ENCODE measurements at regions not wholly inside any gene's neighbourhood (a gene's known extent, or its start where the extent isn't known, plus 50 kb on each side); places are given as distances from the start of the nearest gene placed in this dataset.
"Not testable (repeated sequence)": the region's sequence is repeated elsewhere in the genome, so short reads cannot be mapped to it uniquely, and the experiment has no call there.

DNA sequence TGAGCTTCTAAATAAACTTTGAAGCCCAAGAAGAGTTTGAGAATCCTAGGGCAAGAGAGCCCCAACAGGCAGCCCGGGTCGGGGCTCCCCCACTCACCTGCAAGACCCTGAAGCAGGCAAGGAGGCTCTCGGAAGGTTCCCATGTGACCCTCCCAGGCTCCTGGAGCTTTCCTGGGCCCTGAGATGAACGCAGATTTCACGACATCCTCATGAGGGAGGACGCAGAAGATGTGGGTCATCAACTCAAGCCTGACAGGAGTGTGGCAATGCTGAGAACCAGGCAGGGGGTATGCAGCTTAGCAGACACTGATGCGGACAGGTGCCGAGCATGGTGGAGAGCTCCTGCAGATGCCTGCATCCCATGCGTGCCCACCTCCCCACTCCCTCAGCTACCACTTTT is 184.5 kb upstream of the SLC24A3 start:
- DNase-seq = no peak

DNA sequence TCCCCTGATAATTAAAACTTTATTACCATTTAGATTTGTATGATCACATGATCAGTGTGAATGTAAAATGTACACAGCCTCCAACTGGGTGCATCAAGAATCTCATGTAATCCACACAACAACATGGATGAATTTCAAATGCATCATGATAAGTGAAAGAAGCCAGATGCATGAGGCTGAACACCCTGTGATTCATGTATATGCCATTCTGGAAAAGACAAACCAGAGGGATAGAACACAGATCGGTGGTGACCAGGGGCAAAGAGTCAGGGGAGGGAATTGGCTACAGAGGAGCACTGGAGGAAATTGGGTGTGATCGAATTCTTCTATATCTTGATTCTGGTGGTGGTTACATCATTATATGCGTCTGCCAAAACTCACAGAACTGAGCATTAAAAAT is 170.7 kb upstream of the SLC24A3 start:
- no peak for DNase-seq

DNA sequence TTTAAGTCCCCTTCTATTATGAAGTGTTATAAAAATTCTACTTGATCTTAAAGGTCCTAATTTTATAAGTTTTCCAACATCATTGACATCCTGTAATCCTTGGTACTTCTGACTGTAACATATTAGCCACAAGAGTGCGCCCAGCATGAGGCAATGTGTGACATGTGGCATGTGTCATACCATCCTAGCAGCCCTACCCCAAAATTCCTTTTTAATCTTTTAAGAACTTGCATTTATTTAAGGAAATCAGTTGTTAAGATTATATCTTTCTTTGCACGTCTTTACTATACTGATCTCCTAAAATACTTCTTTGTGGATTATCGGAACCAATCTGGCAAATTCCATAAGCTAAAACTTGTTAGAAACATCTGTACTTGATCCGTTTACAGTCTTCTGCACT is 167.1 kb upstream of the SLC24A3 start:
- DNase-seq = no peak

- no peak for DNase-seq
These were observed 165.1 kb upstream of the SLC24A3 start for GRCh38 chr20:19047040-19047950.

- no peak for DNase-seq
These were observed 164.5 kb upstream of the SLC24A3 start for GRCh38 chr20:19047951-19048296.

GRCh38 chr20:19048995-19049501 is 163.4 kb upstream of the SLC24A3 start:
- no peak for DNase-seq

GRCh38 chr20:19049514-19049913 is 162.9 kb upstream of the SLC24A3 start:
- no peak for DNase-seq

DNA sequence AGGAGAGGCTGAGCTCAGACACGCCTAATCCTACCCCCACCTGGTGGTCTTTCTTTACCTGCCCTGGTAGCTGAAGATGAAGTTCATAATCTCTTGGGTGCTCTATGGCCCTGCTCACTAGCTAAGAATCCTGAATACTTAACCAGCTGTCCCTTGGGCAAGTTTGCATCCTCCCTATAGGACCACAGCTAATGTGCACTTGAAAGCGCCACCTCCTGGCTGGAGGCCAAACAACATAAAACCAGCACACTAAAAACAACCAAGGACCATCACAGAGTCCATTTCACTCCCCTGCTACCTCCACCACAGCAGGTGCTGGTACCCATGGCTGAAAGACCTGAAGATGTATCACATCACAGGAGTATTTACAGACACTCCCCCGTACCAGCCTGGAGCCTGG is 155.5 kb upstream of the SLC24A3 start:
- DNase-seq = no peak

DNA sequence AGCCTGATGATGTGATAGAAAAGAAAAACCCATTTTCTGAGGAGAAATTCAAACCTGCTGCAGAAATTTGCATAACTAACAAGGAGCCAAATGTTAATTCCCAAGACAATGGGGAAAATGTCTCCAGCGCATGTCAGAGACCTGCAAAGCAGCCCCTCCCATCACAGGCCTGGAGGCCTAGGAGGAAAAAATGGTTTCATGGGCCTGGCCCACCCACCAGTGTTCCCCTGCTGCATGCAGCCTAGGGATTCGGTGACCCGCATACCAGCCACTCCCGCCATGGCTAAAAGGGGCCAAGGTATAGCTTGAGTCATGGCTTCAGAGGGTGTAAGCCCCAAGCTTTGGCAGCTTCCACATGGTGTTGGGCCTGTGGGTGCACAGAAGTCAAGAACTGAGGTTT is 147.7 kb upstream of the SLC24A3 start:
- DNase-seq = not testable (repeated sequence)

GRCh38 chr20:19067986-19068385 is 144.5 kb upstream of the SLC24A3 start:
- no peak for DNase-seq

DNA sequence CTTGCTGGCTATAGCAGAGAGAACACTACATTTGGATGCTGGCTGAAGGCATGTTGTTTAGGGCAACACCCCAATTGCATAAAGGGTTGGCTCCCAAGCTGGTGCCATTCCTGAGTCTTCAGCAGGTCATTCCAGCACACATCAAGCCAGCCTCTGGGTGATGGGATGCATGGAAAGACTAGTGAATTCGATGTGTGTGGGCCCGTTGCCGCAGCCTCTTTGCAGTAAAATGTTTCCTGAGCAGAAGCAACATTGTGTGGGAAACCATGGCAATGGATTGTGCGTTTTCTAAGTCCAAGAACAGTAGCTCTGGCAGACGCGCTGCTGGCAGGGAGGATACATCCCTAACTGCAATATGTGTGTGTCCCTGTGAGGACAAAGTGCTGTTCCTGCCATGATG is 142.4 kb upstream of the SLC24A3 start:
- DNase-seq = no peak

DNA sequence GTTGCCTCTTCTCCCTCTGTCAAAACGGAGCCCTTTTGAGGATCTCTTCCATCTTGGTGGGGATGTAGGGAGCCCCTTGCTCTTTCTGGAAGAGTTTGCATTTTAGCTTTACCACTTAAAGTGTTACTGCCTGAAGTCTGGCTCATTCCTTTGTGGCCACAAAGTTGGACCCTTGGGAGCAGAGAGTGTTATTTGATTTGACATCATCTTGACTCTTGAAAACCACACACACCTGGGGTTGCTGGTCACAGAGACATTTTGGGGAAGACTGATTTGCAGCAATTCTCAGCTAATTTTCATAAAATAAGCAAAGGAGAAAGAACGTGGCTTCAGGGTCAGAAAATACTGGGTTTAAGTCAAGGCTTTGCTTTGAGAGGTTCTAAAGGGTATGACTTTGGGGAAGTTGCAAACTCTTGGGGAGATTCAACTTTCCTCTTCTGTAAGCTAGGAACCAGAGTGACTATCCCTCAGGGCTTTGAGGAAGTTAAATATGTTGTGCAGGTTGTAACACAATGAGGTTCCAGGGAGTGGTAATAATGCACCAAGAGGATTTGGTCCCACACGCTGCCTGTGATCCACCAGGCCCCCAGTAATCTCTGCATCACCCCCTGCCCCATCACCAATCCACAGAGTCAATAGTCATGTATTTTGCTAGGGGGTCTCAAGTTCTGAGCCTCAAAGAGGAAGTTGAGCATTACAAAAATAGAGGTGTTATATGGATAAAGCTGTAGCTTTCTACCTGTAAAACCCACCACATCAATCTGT is 141.6 kb upstream of the SLC24A3 start:
- no peak for DNase-seq

GRCh38 chr20:19071446-19071725 is 141.1 kb upstream of the SLC24A3 start:
- DNase-seq = no peak

- no peak for DNase-seq
These were observed 140.4 kb upstream of the SLC24A3 start for GRCh38 chr20:19071902-19072498.

- DNase-seq = no peak
These were observed 139.5 kb upstream of the SLC24A3 start for GRCh38 chr20:19072988-19073387.

DNA sequence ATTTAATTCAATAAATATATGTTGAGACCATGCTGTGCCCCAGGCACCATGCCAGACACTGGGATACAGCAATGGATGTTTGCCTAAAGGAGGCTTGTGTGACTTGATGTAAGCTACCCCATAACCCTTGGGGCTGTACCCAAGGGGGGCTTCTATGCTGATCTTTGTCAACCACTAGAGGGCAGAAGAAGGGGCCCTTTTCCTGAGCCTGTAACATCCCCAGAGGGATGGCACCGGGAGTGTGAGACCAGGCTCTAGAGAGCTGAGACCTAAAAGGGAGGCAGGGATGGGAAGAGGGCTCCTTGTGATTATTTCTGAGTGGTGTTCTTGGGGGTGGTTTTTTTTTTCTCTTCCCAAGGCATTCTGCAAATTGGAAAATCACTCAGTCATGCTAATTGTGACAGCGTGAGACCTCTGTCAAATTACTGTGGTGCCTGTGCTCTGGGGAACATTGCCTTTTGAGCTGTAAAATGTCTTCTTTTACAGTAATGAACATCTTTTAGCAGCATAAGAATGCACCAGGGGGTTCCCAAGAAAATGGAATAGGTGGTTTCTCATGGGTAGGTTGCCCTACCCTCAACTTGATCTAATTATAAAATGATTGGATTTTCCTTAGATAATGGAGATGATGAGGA is 138.7 kb upstream of the SLC24A3 start:
- no peak for DNase-seq

- DNase-seq = no peak
These were observed 138.1 kb upstream of the SLC24A3 start for GRCh38 chr20:19074356-19074755.

- DNase-seq = peak in 1 of 2 experiments; percentile 4
These were observed 137.5 kb upstream of the SLC24A3 start for GRCh38 chr20:19074828-19075516.

DNA sequence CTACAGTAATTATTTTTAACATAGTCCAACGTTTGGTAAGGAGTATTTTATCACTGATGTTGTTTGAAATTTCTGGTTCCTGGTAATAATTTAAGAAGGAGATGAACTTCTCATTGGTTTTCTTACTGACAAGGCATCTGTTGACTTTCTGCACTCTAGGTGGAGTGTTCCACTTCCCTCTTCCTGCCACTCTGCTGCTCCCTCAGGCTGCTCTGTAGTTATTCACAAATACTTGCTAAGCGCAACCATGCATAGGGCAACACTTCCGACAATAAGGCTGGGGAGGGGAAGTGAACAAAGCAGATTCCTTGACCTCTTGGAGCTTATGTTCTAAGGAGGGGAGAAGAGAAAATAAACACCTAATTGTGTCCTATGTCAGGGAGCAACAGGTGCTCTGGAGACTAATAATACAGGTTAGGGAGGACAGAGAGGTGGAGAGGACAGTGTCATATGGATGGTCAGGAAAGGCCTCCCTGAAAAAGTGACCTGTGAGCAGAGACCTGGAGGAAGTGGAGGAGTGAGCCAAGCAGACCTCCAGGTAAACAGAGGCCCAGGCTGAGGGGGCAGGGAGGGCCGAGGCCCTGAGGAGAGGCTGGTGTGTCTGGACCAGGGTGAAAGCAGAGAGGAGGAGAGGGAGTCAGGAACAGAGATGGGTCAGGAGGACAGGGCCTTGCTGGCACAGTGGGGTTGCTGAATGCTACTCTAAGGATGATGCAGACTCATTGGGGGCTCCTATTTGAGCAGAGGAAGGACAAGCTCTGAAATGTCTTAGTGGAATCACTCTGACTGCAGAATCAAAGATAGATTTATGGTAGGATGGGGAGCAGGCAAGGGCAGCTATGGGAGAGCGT is 134.8 kb upstream of the SLC24A3 start:
- no peak for DNase-seq

- no peak for DNase-seq
These were observed 133.7 kb upstream of the SLC24A3 start for GRCh38 chr20:19078448-19079373.
